HG03175 (cell line): ENCODE measurements at regions not wholly inside any gene's neighbourhood (a gene's known extent, or its start where the extent isn't known, plus 50 kb on each side); places are given as distances from the start of the nearest gene placed in this dataset.
"Not testable (repeated sequence)": the region's sequence is repeated elsewhere in the genome, so short reads cannot be mapped to it uniquely, and the experiment has no call there.

Experiments used
- ATAC-seq: cut with Tn5 transposase; IDR thresholded peaks from one replicate; pipeline ENCODE4 v1.9.1; 2021; ENCODE audit warnings: mild to moderate bottlenecking, moderate library complexity; ENCODE audit not compliant: unreplicated experiment

- no peak for ATAC-seq
Observed at GRCh38 chr5:10018201-10019069, 231.3 kb downstream of the ATPSCKMT start.

- ATAC-seq: no peak
Observed at GRCh38 chr5:10017786-10018185, 231.9 kb downstream of the ATPSCKMT start.

- not testable (repeated sequence) for ATAC-seq
Observed at GRCh38 chr5:10016559-10016958, 233.1 kb downstream of the ATPSCKMT start.

- not testable (repeated sequence) for ATAC-seq
Observed at GRCh38 chr5:10015681-10016080, 234.0 kb downstream of the ATPSCKMT start.

GRCh38 chr5:10009802-10010201, 239.9 kb downstream of the ATPSCKMT start:
- no peak for ATAC-seq

GRCh38 chr5:9987101-9987500, 262.6 kb downstream of the ATPSCKMT start:
- no peak for ATAC-seq

GRCh38 chr5:9977070-9977469, 272.6 kb downstream of the ATPSCKMT start:
- ATAC-seq: no peak

GRCh38 chr5:9976621-9977020, 273.1 kb downstream of the ATPSCKMT start:
- no peak for ATAC-seq

- ATAC-seq: no peak
Observed at GRCh38 chr5:9972059-9972458, 277.6 kb downstream of the ATPSCKMT start.

- ATAC-seq: no peak
Observed at GRCh38 chr5:9971301-9971700, 278.4 kb downstream of the ATPSCKMT start.

GRCh38 chr5:9958914-9959313, 290.8 kb downstream of the ATPSCKMT start:
- ATAC-seq: no peak

GRCh38 chr5:9957214-9957613, 292.5 kb downstream of the ATPSCKMT start:
- ATAC-seq: no peak

- ATAC-seq: no peak
Observed at GRCh38 chr5:9956725-9957124, 293.0 kb downstream of the ATPSCKMT start.

GRCh38 chr5:9955586-9955985, 294.1 kb downstream of the ATPSCKMT start:
- ATAC-seq: no peak

- no peak for ATAC-seq
Observed at GRCh38 chr5:9954869-9955268, 294.8 kb downstream of the ATPSCKMT start.

- no peak for ATAC-seq
Observed at GRCh38 chr5:9953691-9954090, 296.0 kb downstream of the ATPSCKMT start.

GRCh38 chr5:9951865-9952516, 297.7 kb downstream of the ATPSCKMT start:
- ATAC-seq: no peak

- ATAC-seq: no peak
Observed at GRCh38 chr5:9947944-9948343, 301.7 kb downstream of the ATPSCKMT start.

- peak; percentile 62 for ATAC-seq
Observed at GRCh38 chr5:9947225-9947714, 302.4 kb downstream of the ATPSCKMT start.

GRCh38 chr5:9932770-9933169, 302.6 kb upstream of the TAS2R1 start:
- ATAC-seq: no peak

- ATAC-seq: no peak
Observed at GRCh38 chr5:9930156-9930555, 300.0 kb upstream of the TAS2R1 start.

- no peak for ATAC-seq
Observed at GRCh38 chr5:9928326-9928725, 298.2 kb upstream of the TAS2R1 start.
